BLaER1 (cell line): ENCODE measurements at regions not wholly inside any gene's neighbourhood (a gene's known extent, or its start where the extent isn't known, plus 50 kb on each side); places are given as distances from the start of the nearest gene placed in this dataset.
"Not testable (repeated sequence)": the region's sequence is repeated elsewhere in the genome, so short reads cannot be mapped to it uniquely, and the experiment has no call there.

Experiments
- H3K27ac ChIP-seq: shearing (Covaris generic); formaldehyde crosslinking; 2 replicates; pipeline ENCODE4 v1.8.1; 2022
- H3K27me3 ChIP-seq: shearing (Covaris generic); formaldehyde crosslinking; 2 replicates; pipeline ENCODE4 v1.8.1; 2022
- H3K36me3 ChIP-seq: shearing (Covaris generic); formaldehyde crosslinking; 2 replicates; pipeline ENCODE4 v1.8.1; 2022
- H3K4me1 ChIP-seq: shearing (Covaris generic); formaldehyde crosslinking; 2 replicates; pipeline ENCODE4 v1.8.1; 2022
- H3K4me2 ChIP-seq: shearing (Covaris generic); formaldehyde crosslinking; 2 replicates; pipeline ENCODE4 v1.8.1; 2022
- H3K4me3 ChIP-seq: shearing (Covaris generic); formaldehyde crosslinking; 2 replicates; pipeline ENCODE4 v1.8.1; 2022
- H3K9ac ChIP-seq: shearing (Covaris generic); formaldehyde crosslinking; 2 replicates; pipeline ENCODE4 v1.8.1; 2022
- H3K9me3 ChIP-seq: shearing (Covaris generic); formaldehyde crosslinking; 2 replicates; pipeline ENCODE4 v1.8.1; 2022
- H4K20me1 ChIP-seq: shearing (Covaris generic); formaldehyde crosslinking; 2 replicates; pipeline ENCODE4 v1.8.1; 2022
- Cebpa-rat ChIP-seq: shearing (Covaris generic); IDR thresholded peaks from 2 replicates; pipeline ENCODE4 v1.8.1; 2022

DNA sequence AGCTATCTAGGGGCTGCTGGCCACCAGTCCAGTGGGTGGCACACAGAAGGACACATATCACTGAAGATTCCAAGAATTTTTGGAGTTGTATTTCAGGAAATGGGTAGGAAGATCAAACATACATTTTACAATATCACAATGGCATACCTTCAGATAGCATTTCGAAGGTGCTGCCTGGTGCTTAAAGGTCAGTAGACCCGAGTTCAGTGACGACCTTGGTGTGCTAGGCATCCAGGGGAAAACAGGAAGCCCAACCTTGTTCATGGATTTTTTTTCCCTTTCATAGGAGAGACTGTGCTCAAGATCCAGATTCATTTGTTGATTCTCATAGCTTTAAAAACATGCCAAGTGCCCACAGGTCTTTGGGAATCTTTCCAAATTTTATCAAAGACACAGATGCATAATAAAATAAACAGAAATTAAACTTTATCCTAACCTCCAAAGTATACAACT lies 51.0 kb upstream of the RCBTB2 start:
- H3K9me3 ChIP-seq: peaks cover 14% of the 10 kb centered on the region
- H3K9ac ChIP-seq: no peak overlapping the region
- no peaks in the 10 kb centered on the region for H4K20me1 ChIP-seq
- no peak overlapping the region for H3K4me3 ChIP-seq
- no peaks in the 10 kb centered on the region for H3K27me3 ChIP-seq
- peaks cover 50% of the 10 kb centered on the region for H3K4me1 ChIP-seq
- no peak overlapping the region for H3K27ac ChIP-seq
- H3K36me3 ChIP-seq: no peaks in the 10 kb centered on the region
- H3K4me2 ChIP-seq: no peak overlapping the region
- TF ChIP-seq Cebpa-rat: no peak

DNA sequence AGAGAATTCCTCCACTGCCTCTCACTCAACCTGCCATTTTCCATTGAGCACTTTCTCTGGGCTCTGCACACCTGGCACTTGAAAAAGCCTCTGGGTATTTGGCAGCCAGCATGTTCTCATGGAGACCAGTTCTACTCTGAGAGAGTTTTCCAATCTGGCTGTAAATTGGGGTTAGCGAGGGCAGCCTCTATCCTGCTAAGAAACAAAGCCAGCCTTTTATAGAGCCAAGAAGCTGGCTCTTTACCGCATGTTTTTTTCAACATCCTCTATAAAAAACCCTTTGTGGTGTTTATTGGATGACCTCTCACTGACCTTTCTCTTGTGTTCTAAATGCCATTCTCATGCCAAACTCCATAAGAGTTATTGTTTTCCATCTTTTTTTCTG lies 52.6 kb upstream of the RCBTB2 start:
- Histone ChIP-seq H3K27ac (no peak overlapping the region), H3K9ac (no peak overlapping the region), H3K36me3 (no peaks in the 10 kb centered on the region), H3K4me1 (peaks cover 48% of the 10 kb centered on the region), H3K4me2 (peak overlapping the region; percentile 35; the same call in 1 of the 2 replicates), H3K9me3 (peaks cover 14% of the 10 kb centered on the region), H3K27me3 (no peaks in the 10 kb centered on the region), H4K20me1 (no peaks in the 10 kb centered on the region), H3K4me3 (no peak overlapping the region)
- no peak for TF ChIP-seq Cebpa-rat

DNA sequence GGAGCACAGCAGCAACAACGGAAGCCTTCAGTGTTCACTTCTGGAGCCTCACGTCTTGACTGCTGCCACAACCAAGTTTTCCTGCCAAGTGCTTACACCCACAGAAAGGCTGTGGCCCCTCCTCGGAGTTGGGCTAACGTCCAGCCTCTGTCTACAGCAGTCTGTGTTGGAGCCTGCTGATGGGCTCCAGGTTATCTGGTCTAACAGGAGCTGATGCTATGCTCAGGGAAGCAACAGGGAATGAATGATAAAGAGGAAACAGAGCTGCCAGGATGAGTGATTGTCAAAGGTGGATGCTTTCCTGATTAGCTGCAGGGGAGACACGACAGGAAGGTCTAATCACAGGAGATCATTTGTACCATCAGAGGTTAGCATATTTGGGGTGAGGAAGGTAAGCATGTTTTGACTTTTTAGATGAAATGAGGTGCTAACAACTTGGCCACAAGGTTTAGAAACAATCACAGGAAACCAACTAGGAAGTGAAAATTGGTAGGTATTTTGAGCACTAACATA lies 53.8 kb upstream of the RCBTB2 start:
- Histone ChIP-seq H3K4me3 (no peak overlapping the region), H3K9ac (no peak overlapping the region), H3K36me3 (no peaks in the 10 kb centered on the region), H3K27ac (peak overlapping the region; percentile 38; the same call in 1 of the 2 replicates), H3K9me3 (peaks cover 14% of the 10 kb centered on the region), H3K4me1 (peaks cover 42% of the 10 kb centered on the region), H3K27me3 (no peaks in the 10 kb centered on the region), H4K20me1 (no peaks in the 10 kb centered on the region), H3K4me2 (peak overlapping the region; percentile 45)
- TF ChIP-seq Cebpa-rat: no peak

DNA sequence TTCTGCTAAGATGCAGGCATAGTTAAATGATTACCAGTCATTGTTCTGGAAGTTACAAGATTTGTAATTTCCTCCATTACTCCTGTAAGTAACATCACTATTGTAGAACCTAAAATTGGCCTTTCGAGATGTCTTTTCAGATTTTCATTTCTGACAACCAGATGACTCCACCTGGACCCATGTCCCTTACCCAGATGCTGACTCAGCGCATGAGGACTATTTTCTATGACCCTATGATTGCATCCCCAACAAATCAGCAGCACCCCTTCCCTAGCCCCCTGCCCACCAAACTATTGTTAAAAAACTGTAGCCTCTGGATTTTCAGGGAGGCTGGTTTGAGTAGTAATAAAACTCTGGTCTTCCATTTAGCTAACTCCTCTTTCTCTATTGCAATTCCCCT lies 55.2 kb upstream of the RCBTB2 start:
- peaks cover 14% of the 10 kb centered on the region for H3K9me3 ChIP-seq
- no peak overlapping the region for H3K27ac ChIP-seq
- no peak overlapping the region for H3K4me2 ChIP-seq
- no peak overlapping the region for H3K9ac ChIP-seq
- H3K4me1 ChIP-seq: peaks cover 45% of the 10 kb centered on the region
- H4K20me1 ChIP-seq: no peaks in the 10 kb centered on the region
- H3K4me3 ChIP-seq: no peak overlapping the region
- TF ChIP-seq Cebpa-rat: no peak
- no peaks in the 10 kb centered on the region for H3K36me3 ChIP-seq
- H3K27me3 ChIP-seq: no peaks in the 10 kb centered on the region

DNA sequence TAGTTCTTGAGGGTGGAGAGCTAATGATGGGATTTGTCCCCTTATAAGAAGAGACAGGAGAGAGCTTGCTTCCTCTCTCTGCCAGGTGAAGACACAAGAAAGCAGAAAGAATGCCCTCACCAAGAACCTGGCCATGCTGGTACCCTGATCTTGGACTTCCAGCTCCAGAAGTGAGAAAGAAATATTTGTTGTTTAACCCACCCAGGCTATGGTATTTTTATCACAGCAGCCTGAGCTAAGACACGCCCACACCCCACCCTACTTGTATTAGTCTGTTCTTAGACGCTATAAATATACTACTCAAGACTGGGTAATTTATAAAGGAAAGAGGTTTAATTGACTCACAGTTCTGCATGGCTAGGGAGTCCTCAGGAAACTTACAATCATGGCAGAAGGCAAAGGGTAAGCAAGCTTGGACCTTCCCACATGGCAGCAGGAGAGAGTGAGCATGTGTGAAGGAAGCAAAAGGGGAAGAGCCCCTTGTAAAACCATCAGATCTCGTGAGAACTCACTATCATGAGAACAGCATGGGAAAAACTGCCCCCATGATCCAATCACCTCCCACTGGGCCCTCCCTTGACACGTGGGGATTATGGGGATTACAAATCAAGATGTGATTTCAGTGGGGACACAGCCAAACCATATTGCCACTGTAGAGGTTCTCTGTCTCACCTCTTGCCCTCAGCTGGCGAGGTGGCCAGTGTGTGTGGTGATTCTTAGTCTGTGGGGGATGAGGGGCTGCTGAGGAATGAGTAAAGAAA lies 57.4 kb upstream of the RCBTB2 start:
- Histone ChIP-seq H4K20me1 (no peaks in the 10 kb centered on the region), H3K4me3 (no peak overlapping the region), H3K27me3 (no peaks in the 10 kb centered on the region), H3K36me3 (no peaks in the 10 kb centered on the region), H3K9ac (no peak overlapping the region), H3K27ac (no peak overlapping the region), H3K9me3 (peaks cover 10% of the 10 kb centered on the region), H3K4me2 (no peak overlapping the region; the same call in 1 of the 2 replicates), H3K4me1 (peaks cover 45% of the 10 kb centered on the region)
- no peak for TF ChIP-seq Cebpa-rat

DNA sequence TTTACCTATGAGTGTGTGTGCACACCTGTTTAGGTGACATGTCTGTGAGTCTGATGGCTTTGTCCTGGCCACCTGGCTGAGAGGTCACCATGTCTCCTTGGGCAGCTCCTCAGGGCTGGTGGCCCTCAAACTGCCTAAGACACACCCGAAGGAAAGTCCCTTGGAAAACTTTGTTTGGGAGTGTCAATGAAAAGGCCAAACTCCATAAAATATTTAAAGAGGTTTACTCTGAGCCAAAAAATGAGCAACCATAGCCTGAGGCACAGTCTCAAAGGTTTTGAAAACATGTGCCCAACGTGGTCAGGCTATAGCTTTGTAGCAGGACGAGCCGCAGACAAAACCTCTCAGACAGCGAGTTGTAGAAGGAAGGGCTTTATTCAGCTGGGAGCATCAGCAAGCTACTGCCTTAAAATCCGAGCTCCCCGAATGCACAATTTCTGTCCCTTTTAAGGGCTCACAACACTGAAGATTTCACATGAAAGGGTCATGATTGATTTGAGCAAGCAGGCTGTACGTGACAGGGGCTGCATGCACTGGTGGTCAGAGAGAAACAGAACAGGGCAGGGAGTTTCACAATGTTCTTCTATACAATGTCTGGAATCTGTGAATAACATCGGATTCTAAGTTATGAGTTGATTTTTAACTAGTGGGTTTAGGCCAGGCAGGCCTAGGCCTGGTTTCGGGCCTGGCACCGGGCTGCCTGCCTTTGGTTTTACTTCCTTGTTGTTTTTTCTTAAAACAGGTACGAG lies 58.4 kb upstream of the RCBTB2 start:
- H4K20me1 ChIP-seq, H3K27ac ChIP-seq, H3K4me3 ChIP-seq, H3K36me3 ChIP-seq, H3K27me3 ChIP-seq, H3K4me2 ChIP-seq, H3K9ac ChIP-seq: not testable (repeated sequence)
- Histone ChIP-seq H3K4me1 (peaks cover 37% of the 10 kb centered on the region), H3K9me3 (peaks cover 10% of the 10 kb centered on the region)

DNA sequence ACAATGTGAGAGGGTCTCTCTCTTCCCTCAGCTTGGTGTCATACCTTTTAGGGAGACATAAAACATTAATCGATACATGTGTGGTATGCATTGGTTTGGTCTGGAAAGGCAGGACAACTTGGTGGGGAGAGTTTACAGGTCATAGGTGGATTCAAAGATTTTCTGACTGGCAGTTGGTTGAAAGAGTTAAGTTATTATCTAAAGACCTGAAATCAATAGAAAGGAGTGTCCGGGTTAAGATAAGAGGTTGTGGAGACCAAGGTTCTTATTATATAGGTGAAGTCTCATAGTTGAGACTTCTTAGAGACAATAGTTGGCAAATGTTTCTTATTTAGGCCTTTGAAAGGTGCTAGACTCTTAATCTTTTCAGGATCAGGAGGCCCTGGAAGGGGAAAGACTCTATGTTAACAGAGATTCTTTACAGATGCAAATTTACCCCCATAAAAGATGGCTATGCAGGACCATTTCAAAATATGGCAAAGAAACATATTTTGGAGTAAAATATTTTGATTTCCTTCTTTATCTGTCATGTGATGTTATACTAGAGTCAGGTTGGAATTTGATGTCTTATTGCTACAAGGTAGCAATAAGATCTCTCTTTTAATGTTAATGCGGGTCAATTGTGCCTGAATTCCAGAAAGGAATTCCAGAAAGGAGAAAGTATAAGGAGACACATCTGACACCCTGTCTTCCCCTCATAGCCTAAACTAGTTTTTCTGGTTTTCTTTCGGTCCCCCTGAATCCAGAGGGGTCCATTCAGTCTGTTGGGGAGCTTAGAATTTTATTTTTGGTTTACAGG lies 59.2 kb upstream of the RCBTB2 start:
- no peak overlapping the region for H3K27ac ChIP-seq
- no peaks in the 10 kb centered on the region for H4K20me1 ChIP-seq
- H3K4me2 ChIP-seq: no peak overlapping the region
- no peaks in the 10 kb centered on the region for H3K36me3 ChIP-seq
- peaks cover 29% of the 10 kb centered on the region for H3K4me1 ChIP-seq
- no peak for TF ChIP-seq Cebpa-rat
- no peaks in the 10 kb centered on the region for H3K27me3 ChIP-seq
- H3K9me3 ChIP-seq: peaks cover 10% of the 10 kb centered on the region
- H3K9ac ChIP-seq: no peak overlapping the region
- no peak overlapping the region for H3K4me3 ChIP-seq

DNA sequence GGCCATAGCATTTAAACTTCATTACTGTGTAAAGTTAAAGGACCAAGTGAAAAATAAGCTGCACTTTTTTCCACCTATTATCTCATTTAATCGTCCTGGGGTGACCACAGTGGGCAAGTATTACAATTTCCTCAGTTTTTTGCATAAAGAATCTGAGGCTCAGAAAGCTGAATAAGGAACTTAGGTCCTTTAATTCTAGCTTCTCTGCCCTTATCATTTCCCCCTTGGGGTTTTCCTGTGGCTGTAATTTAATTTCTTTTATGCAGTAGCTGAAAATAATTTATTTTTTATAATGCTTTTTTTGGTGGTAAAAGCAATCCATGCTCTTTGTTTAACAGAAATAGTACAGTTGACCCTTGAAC lies 59.8 kb upstream of the RCBTB2 start:
- Histone ChIP-seq H3K4me1 (peaks cover 25% of the 10 kb centered on the region), H3K36me3 (no peaks in the 10 kb centered on the region), H3K4me3 (no peak overlapping the region), H4K20me1 (no peaks in the 10 kb centered on the region), H3K9me3 (peaks cover 10% of the 10 kb centered on the region), H3K27me3 (no peaks in the 10 kb centered on the region), H3K4me2 (no peak overlapping the region), H3K27ac (no peak overlapping the region), H3K9ac (no peak overlapping the region)
- no peak for TF ChIP-seq Cebpa-rat

DNA sequence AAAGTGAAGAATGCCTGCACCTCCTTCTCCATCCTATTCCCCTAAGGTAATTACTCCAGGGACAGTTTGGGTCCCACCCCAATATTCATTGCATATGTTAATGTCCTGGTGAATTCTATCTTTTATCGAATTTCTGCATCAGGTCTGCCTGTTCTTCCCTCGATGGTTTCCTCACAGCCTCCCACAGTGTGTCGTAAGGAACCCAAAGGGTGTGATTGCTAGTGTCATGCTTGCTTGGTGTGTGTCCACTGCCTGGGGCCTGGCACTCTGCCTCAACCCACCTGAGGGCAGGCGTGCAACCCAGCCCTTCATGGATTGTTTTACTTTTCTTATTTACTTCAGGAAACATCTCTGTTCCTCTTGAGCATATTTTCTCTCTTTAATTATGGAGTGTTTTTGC lies 60.2 kb upstream of the CYSLTR2 start:
- no peak overlapping the region for H3K4me3 ChIP-seq
- no peak overlapping the region for H3K4me2 ChIP-seq
- no peak overlapping the region for H3K27ac ChIP-seq
- H3K36me3 ChIP-seq: no peaks in the 10 kb centered on the region
- H3K27me3 ChIP-seq: no peaks in the 10 kb centered on the region
- H3K9ac ChIP-seq: no peak overlapping the region
- H3K4me1 ChIP-seq: peaks cover 25% of the 10 kb centered on the region
- H4K20me1 ChIP-seq: no peaks in the 10 kb centered on the region
- peaks cover 12% of the 10 kb centered on the region for H3K9me3 ChIP-seq
- no peak for TF ChIP-seq Cebpa-rat
